GM12874 (cell line): ENCODE measurements at regions not wholly inside any gene's neighbourhood (a gene's known extent, or its start where the extent isn't known, plus 50 kb on each side); places are given as distances from the start of the nearest gene placed in this dataset.

Source experiments
- TF ChIP-seq, protein P1 (sequence below): IDR thresholded peaks from 2 replicates; pipeline ENCODE4 v1.5.1; 2011; ENCODE audit warnings: low read depth, mild to moderate bottlenecking, control low read depth, low read length, moderate library complexity; ENCODE audit not compliant: insufficient read depth

DNA sequence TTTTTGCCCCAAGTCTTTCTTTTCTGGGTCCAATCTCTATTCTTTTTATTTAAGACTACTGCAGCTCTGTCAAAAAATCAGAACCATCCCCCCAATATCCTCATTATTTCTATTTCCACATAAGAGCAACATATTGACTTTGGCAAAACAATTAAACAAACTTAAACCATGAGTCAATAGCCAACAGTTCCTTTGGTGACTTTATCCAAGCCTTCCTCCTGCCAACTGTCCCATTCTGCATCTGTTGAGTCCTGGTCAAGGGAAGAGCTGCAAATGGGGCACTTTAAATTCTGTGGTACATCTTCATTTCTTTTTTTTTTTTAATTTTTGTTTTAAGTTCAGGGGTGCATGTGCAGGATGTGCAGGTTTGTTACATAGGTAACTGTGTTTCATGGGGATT is 1875.0 kb upstream of the PCDH7 start:
- TF ChIP-seq, protein P1, sequence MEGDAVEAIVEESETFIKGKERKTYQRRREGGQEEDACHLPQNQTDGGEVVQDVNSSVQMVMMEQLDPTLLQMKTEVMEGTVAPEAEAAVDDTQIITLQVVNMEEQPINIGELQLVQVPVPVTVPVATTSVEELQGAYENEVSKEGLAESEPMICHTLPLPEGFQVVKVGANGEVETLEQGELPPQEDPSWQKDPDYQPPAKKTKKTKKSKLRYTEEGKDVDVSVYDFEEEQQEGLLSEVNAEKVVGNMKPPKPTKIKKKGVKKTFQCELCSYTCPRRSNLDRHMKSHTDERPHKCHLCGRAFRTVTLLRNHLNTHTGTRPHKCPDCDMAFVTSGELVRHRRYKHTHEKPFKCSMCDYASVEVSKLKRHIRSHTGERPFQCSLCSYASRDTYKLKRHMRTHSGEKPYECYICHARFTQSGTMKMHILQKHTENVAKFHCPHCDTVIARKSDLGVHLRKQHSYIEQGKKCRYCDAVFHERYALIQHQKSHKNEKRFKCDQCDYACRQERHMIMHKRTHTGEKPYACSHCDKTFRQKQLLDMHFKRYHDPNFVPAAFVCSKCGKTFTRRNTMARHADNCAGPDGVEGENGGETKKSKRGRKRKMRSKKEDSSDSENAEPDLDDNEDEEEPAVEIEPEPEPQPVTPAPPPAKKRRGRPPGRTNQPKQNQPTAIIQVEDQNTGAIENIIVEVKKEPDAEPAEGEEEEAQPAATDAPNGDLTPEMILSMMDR, result no peak

DNA sequence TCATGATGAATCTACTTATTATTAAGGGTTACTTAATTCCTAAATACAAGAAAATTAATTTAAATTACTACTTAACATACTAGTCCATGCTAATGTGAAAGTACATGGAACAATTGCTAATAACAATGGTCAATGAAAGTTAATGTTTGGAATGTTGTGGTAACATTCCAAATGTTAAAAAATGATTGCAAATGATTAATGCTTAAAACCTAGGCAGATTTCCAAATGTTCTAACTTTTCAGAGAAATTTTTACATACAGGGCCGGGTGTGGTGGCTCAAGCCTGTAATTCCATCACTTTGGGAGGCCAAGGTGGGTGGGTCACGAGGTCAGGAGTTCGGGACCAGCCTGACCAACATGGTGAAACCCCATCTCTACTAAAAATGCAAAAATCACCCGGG is 1851.3 kb upstream of the PCDH7 start:
- TF ChIP-seq, protein P1, result no peak

DNA sequence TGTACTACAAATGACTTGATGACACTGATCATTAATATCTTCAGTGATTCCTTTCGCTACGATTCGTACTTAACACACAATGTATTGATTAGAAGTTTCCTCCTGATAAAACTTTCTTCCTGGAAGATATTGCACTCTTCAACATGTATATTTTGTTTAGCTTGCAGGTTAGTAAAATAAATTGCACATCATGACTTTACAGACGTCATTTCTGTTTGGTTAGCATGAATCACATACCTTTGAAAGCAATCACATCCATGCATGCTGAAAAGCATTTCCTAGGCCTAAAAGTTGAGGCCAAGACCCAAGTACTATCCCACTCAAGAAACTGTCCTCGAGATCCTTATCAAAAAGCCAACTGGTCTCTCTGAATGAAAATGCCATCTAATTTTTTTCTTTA is 1841.0 kb upstream of the PCDH7 start:
- TF ChIP-seq, protein P1, result no peak

DNA sequence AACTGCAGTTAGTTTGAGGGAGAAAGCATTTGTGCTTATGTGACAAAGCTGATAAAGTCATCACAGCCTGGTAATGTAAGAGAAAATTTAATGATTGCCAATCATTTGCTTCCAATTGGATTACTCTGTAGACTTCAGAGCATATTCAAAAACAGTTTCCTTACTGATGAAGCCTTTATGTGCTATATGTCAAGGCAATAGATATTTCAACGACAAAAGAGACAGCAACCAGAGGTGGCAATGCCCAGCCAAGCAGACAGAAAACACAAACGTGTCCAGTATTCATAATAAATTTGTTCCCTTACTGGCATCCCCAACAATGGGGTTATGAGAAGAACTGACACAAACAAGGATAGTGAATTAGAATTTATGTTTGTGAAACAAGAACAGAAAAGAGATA is 1840.3 kb upstream of the PCDH7 start:
- TF ChIP-seq, protein P1, result no peak

DNA sequence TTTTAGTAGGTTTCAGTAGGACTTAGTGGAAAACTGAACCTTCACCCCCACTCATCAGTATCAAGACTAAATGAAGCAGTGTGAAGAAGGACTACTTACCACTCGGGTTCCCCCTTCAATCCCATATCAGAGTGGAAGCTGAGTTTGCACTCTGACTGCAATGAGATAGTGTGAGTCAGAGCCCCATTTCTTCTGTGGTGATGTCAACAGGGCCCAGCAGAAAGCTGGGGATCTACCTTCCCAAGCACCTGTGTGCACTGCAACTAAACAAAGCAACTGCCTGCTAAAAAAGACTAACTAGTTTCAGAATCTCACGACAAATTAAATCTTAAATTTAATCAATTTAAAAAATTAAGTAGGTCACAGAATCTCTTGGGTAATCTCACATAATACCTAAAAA is 1837.0 kb upstream of the PCDH7 start:
- TF ChIP-seq, protein P1, result no peak

DNA sequence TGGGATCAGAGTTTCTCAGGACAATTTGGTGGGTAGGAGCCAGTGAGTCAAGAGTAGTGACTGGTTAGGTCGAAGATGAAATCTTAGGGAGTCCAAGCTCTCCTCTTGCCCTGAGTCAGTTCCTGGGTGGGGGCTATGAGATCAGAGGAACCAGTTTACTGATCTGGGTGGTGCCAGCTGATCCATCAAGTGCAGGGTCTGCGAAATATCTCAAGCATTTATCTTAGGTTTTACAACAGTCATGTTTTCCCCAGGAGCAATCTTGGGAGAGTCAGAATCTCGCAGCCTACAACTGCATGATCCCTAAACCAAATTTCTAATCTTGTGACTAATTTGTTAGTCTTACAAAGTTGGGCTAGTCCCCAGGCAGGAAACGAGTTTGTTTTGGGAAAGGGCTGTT is 1833.2 kb upstream of the PCDH7 start:
- TF ChIP-seq, protein P1, result no peak

DNA sequence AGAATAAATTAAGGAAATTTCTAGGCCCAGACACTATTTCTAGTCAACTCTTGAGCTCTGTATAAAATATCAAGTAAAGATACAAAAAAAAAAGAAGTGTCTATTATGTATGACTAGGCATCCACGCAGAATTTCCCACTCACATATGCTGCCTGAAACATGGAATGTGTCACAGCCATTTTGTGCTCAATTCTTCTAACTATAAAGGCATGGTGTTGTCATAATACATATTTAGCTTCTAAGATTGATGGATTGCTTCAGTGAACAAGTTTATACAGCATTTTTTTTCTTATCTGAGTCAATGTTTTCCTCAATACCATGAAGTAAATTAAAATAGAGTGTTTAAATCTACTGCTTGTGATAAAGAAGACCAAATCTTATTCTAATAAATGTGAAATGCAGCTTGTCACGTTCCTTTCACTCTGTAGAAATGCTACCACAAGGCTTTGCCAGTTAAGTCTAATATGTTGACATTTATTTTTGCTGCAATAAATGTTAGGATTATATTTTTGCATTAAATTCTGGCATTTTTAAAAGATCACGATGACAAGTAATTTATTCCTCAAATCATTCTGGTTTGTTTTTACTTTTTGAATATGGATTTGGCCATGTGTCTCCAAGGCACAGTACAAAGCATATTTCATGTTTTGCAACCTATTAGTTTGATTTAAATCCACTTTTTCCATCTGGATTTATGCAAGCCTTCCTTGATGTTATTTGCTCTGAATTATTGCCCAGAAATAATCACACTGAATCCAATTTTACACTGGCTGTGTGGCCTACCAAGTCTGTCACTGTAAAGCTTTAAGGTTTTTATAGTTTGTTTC is 1829.0 kb upstream of the PCDH7 start:
- TF ChIP-seq, protein P1, result no peak
